GM12878 (cell line): ENCODE measurements at regions not wholly inside any gene's neighbourhood (a gene's known extent, or its start where the extent isn't known, plus 50 kb on each side); places are given as distances from the start of the nearest gene placed in this dataset.

ENCODE experiments used
- ATAC-seq: fragments of 200-7000 bp; cut with Tn5 transposase; 3 replicates; pipeline ENCODE4 v1.9.1; 2020; ENCODE audit warnings: mild to moderate bottlenecking, moderate library complexity
- BruUV-seq: library from RNA; stranded (reverse); fragments of 400-500 nt; replicated peaks from 2 replicates; lab custom pipeline; 2021; lab: Mats Ljungman, UMichigan
- CTCF ChIA-PET: fragments of 300-600 bp; sonication (Branson Sonifier 250); formaldehyde crosslinking; extraction: SDS; loops from one replicate; lab custom pipeline; 2021; ENCODE audit warnings: inconsistent platforms; lab: Yijun Ruan, JAX
- POLR2A ChIA-PET: fragments of 350-600 bp; formaldehyde crosslinking; extraction: SDS; loops from one replicate; lab custom pipeline; 2021; ENCODE audit warnings: inconsistent platforms; lab: Charles Lee
- RAD21 ChIA-PET: fragments of 300-600 bp; sonication (Branson Sonifier 250); formaldehyde crosslinking; loops from one replicate; lab custom pipeline; 2023; ENCODE audit warnings: antibody characterized with exemption; ENCODE audit not compliant: unreplicated experiment; lab: Charles Lee
- SMC1A ChIA-PET: fragments of 300-600 bp; sonication (Branson Sonifier 250); formaldehyde crosslinking; loops from one replicate; lab custom pipeline; 2023; ENCODE audit not compliant: unreplicated experiment, uncharacterized antibody; lab: Charles Lee
- DNase-seq: peaks from one replicate; pipeline ENCODE4 v3.0.0-alpha.2; 2011; ENCODE audit warnings: low read depth, low spot score
- FAIRE-seq: peaks from 3 replicates; lab custom pipeline; 2011; peaks lifted over from hg19 to GRCh38; lab: Jason Lieb, UNC
- H2AFZ ChIP-seq: 2 replicates; pipeline ENCODE4 v1.6.0; 2011; ENCODE audit warnings: low read depth, low read length, control low read depth; ENCODE audit not compliant: control insufficient read depth
- H3K27ac ChIP-seq: 2 replicates; pipeline ENCODE4 v1.5.1; 2011; ENCODE audit warnings: control low read depth; ENCODE audit not compliant: control insufficient read depth, insufficient read depth
- H3K27me3 ChIP-seq, 2 experiments: replicated peaks in 1 of 2; 2 replicates each; pipeline versions ENCODE4 v1.6.0 to v1.6.1; 2011; ENCODE audit warnings: low read length in 1 of 2; ENCODE audit not compliant: control insufficient read depth in 2 of 2, insufficient read depth in 2 of 2
- H3K36me3 ChIP-seq, 2 experiments: 2 replicates each; pipeline ENCODE4 v1.5.1; 2011; ENCODE audit warnings: low read length in 1 of 2; ENCODE audit not compliant: control insufficient read depth in 2 of 2, insufficient read depth in 2 of 2
- H3K4me1 ChIP-seq: 2 replicates; pipeline ENCODE4 v1.6.1; 2011; ENCODE audit warnings: mild to moderate bottlenecking, low read length, moderate library complexity, mixed read lengths; ENCODE audit not compliant: control insufficient read depth, insufficient read depth
- H3K4me2 ChIP-seq: 2 replicates; pipeline ENCODE4 v1.6.0; 2011; ENCODE audit warnings: control low read depth; ENCODE audit not compliant: control insufficient read depth, insufficient read depth
- H3K4me3 ChIP-seq: fragments of 200-600 bp; sonication (generic); 2 replicates; pipeline ENCODE4 v1.5.1; 2016
- H3K79me2 ChIP-seq: 2 replicates; pipeline ENCODE4 v1.6.0; 2011; ENCODE audit warnings: low read length; ENCODE audit not compliant: control insufficient read depth, insufficient read depth
- H3K9ac ChIP-seq: 2 replicates; pipeline ENCODE4 v1.8.0; 2011; ENCODE audit warnings: low read length, control low read depth, mixed read lengths; ENCODE audit not compliant: control insufficient read depth, insufficient read depth
- H3K9me3 ChIP-seq: replicated peaks from 3 replicates; pipeline ENCODE4 v1.5.1; 2011; ENCODE audit warnings: mild to moderate bottlenecking, low read length; ENCODE audit not compliant: control insufficient read depth, insufficient read depth
- H4K20me1 ChIP-seq: 2 replicates; pipeline ENCODE4 v1.6.0; 2011; ENCODE audit not compliant: control insufficient read depth, insufficient read depth
- CHD1 ChIP-seq: IDR thresholded peaks from 2 replicates; pipeline ENCODE4 v1.6.1; 2012; ENCODE audit warnings: low read depth, low read length, improper control_type of control experiment
- CREM ChIP-seq: IDR thresholded peaks from 2 replicates; pipeline ENCODE4 v1.6.1; 2014; ENCODE audit warnings: antibody characterized with exemption, low read depth
- IRF4 ChIP-seq: IDR thresholded peaks from 2 replicates; pipeline ENCODE4 v1.6.1; 2011; ENCODE audit warnings: low read depth, low read length
- MYC ChIP-seq: IDR thresholded peaks from 2 replicates; pipeline ENCODE4 v1.6.1; 2011; ENCODE audit warnings: mild to moderate bottlenecking, low read length, moderate library complexity, inconsistent platforms; ENCODE audit not compliant: insufficient read depth, insufficient replicate concordance, insufficient read length, severe bottlenecking
- NFIC ChIP-seq: IDR thresholded peaks from 2 replicates; pipeline ENCODE4 v1.6.1; 2012; ENCODE audit warnings: low read depth, mild to moderate bottlenecking, inconsistent platforms, low read length, moderate library complexity
- NRF1 ChIP-seq: conservative IDR thresholded peaks from 2 replicates; pipeline ENCODE4 v1.6.1; 2011; ENCODE audit warnings: mild to moderate bottlenecking, low read depth, low read length, improper control_type of control experiment
- RAD51 ChIP-seq: fragments of 450-650 bp; IDR thresholded peaks from 2 replicates; pipeline ENCODE4 v1.6.1; 2016; ENCODE audit warnings: moderate library complexity, mild to moderate bottlenecking, inconsistent platforms
- RB1 ChIP-seq: fragments of 450-650 bp; formaldehyde crosslinking; IDR thresholded peaks from 2 replicates; pipeline ENCODE4 v1.6.1; 2017; ENCODE audit warnings: mild to moderate bottlenecking, borderline replicate concordance
- TCF12 ChIP-seq: IDR thresholded peaks from 2 replicates; pipeline ENCODE4 v1.6.1; 2011; ENCODE audit warnings: low read depth, mild to moderate bottlenecking, low read length
- TCF3 ChIP-seq: IDR thresholded peaks from 2 replicates; pipeline ENCODE4 v1.6.1; 2012; ENCODE audit warnings: low read depth, mild to moderate bottlenecking, low read length, borderline replicate concordance; ENCODE audit not compliant: insufficient read depth
- ZSCAN29 ChIP-seq: fragments of 450-650 bp; IDR thresholded peaks from 2 replicates; pipeline ENCODE4 v1.6.1; 2017; ENCODE audit warnings: mild to moderate bottlenecking, moderate library complexity
- WGBS: methylation state at CpG from one replicate; pipeline ENCODE4 v1.1.6; 2016; ENCODE audit warnings: low lambda C conversion rate; ENCODE audit not compliant: insufficient replicate concordance, insufficient coverage; ENCODE audit errors: missing lambda C conversion rate; 5-methylcytosine and 5-hydroxymethylcytosine counted together
- in situ Hi-C: fragments of 300-500 bp; cut with MboI; formaldehyde crosslinking; loops from 9 replicates; pipeline ENCODE4 v1.14.3; 2018; ENCODE audit warnings: mixed read lengths
- intact Hi-C: fragments of 100-400 bp; cut with micrococcal nuclease; formaldehyde crosslinking; loops from one replicate; pipeline ENCODE4 v1.14.2; 2022; ENCODE audit not compliant: unreplicated experiment
- TF ChIP-seq, protein P1 (sequence below): fragments of 450-650 bp; IDR thresholded peaks from 2 replicates; pipeline ENCODE4 v1.6.1; 2017; ENCODE audit warnings: mild to moderate bottlenecking
- TF ChIP-seq, protein P2 (sequence below): IDR thresholded peaks from 2 replicates; pipeline ENCODE4 v1.6.1; 2011; ENCODE audit warnings: borderline replicate concordance, low read depth, mild to moderate bottlenecking, moderate library complexity, low read length; ENCODE audit not compliant: insufficient read depth, poor library complexity, severe bottlenecking
- TF ChIP-seq, protein P3 (sequence below): fragments of 150-350 bp; IDR thresholded peaks from 2 replicates; pipeline ENCODE4 v1.6.1; 2014; ENCODE audit warnings: mild to moderate bottlenecking, low read depth, low read length

DNA sequence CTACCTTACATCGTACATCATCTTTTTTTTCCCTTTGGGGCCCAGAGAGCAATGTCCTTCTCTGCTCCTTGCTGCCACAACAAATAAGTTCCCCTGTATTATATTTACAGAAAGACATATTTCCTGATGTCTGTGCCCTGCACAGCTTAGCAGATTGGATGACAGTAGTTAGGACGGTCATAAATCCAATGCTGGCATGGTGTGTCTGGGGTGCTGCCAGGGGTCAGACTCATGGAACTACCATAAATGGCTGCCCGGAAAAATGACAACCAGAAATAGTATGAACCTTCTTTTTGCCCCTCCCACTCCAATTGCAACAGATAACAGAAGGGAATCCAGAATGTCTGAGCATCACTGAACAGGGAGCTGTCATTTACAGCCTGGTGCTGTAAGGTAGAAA, 511.1 kb downstream of the PSAT1 start:
- WGBS: 39% methylated on average over 3 of the region's 3 CpGs
- FAIRE-seq (no peak), ATAC-seq (no peak), DNase-seq (no peak)
- Histone ChIP-seq H2AFZ (no peak overlapping the region), H3K27ac (no peak overlapping the region), H3K27me3 (no peaks in the 10 kb centered on the region), H3K79me2 (no peaks in the 10 kb centered on the region), H3K36me3 (no peaks in the 10 kb centered on the region), H3K4me3 (no peak overlapping the region), H4K20me1 (no peaks in the 10 kb centered on the region), H3K4me2 (no peak overlapping the region), H3K9me3 (no peaks in the 10 kb centered on the region), H3K9ac (no peak overlapping the region), H3K4me1 (no peaks in the 10 kb centered on the region)
- ChIA-PET SMC1A (no interaction called here), RAD21 (no interaction called here), POLR2A (no interaction called here), CTCF (interaction anchor here (0.9 kb wide), 1 partner anchor 9 kb away, joined by 3 read pairs; no protein-coding TSS in a partner anchor)
- TF ChIP-seq IRF4: no peak
- TF ChIP-seq, protein P1, sequence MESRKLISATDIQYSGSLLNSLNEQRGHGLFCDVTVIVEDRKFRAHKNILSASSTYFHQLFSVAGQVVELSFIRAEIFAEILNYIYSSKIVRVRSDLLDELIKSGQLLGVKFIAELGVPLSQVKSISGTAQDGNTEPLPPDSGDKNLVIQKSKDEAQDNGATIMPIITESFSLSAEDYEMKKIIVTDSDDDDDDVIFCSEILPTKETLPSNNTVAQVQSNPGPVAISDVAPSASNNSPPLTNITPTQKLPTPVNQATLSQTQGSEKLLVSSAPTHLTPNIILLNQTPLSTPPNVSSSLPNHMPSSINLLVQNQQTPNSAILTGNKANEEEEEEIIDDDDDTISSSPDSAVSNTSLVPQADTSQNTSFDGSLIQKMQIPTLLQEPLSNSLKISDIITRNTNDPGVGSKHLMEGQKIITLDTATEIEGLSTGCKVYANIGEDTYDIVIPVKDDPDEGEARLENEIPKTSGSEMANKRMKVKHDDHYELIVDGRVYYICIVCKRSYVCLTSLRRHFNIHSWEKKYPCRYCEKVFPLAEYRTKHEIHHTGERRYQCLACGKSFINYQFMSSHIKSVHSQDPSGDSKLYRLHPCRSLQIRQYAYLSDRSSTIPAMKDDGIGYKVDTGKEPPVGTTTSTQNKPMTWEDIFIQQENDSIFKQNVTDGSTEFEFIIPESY: no peak
- no peak for TF ChIP-seq NRF1
- no peak for TF ChIP-seq NFIC
- TF ChIP-seq, protein P2, sequence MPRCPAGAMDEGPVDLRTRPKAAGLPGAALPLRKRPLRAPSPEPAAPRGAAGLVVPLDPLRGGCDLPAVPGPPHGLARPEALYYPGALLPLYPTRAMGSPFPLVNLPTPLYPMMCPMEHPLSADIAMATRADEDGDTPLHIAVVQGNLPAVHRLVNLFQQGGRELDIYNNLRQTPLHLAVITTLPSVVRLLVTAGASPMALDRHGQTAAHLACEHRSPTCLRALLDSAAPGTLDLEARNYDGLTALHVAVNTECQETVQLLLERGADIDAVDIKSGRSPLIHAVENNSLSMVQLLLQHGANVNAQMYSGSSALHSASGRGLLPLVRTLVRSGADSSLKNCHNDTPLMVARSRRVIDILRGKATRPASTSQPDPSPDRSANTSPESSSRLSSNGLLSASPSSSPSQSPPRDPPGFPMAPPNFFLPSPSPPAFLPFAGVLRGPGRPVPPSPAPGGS: no peak
- no peak for TF ChIP-seq CREM
- TF ChIP-seq RB1: no peak
- no peak for TF ChIP-seq RAD51
- TF ChIP-seq CHD1: no peak
- TF ChIP-seq, protein P3, sequence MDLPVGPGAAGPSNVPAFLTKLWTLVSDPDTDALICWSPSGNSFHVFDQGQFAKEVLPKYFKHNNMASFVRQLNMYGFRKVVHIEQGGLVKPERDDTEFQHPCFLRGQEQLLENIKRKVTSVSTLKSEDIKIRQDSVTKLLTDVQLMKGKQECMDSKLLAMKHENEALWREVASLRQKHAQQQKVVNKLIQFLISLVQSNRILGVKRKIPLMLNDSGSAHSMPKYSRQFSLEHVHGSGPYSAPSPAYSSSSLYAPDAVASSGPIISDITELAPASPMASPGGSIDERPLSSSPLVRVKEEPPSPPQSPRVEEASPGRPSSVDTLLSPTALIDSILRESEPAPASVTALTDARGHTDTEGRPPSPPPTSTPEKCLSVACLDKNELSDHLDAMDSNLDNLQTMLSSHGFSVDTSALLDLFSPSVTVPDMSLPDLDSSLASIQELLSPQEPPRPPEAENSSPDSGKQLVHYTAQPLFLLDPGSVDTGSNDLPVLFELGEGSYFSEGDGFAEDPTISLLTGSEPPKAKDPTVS: no peak
- TF ChIP-seq TCF12: no peak
- no peak for TF ChIP-seq MYC
- no peak for TF ChIP-seq TCF3
- TF ChIP-seq ZSCAN29: no peak
- intact Hi-C loops: no loop called here
- no TSS peak for BruUV-seq
- in situ Hi-C loops: no loop called here
